ENCODE measurements at regions not wholly inside any gene's neighbourhood (a gene's known extent, or its start where the extent isn't known, plus 50 kb on each side); places are given as distances from the start of the nearest gene placed in this dataset.

- H3K4me1 ChIP-seq (replicated peaks in 1 of 4; ENCODE audit: control insufficient read depth in 3 of 4, insufficient read depth in 4 of 4, low read length in 3 of 4), result peaks cover 0 to 7% (median 1%) of the 10 kb centered on the region in 4 experiments; a peak in 2 of 7 replicates
- no peak overlapping the region for H3K18ac ChIP-seq (ENCODE audit: extremely low read depth, low read length)
- H3K4me3 ChIP-seq (ENCODE audit: extremely low read depth in 1 of 4, insufficient read depth in 2 of 4, low read depth in 3 of 4, low read length in 4 of 4), result no peak overlapping the region
- ChIA-PET POLR2A (ENCODE audit: partially characterized antibody) (no interaction called here), CTCF (ENCODE audit: partially characterized antibody) (no interaction called here)
- no peaks in the 10 kb centered on the region for H3K9me3 ChIP-seq (ENCODE audit: insufficient read depth in 2 of 2, low read depth in 1 of 2, low read length in 1 of 2)
- no peaks in the 10 kb centered on the region for H3K27me3 ChIP-seq (replicated peaks in 1 of 4; ENCODE audit: control insufficient read depth in 3 of 4, extremely low read depth in 1 of 4, insufficient read depth in 3 of 4, low read length in 3 of 4)
- no peak overlapping the region for H3K14ac ChIP-seq (ENCODE audit: insufficient read length)
- no peak overlapping the region for H4K8ac ChIP-seq (ENCODE audit: extremely low read depth, insufficient read depth, low read length)
- H2BK12ac ChIP-seq (ENCODE audit: low read depth, low read length), result no peak overlapping the region
- no peak overlapping the region for H3K4ac ChIP-seq (replicated peaks; ENCODE audit: insufficient read length, low read depth, low read length)
- DNase-seq (ENCODE audit: low read depth in 1 of 2, low spot score in 2 of 2) (no peak), FAIRE-seq (no peak)
- H4K5ac ChIP-seq (ENCODE audit: insufficient read length, low read depth, low read length), result no peak overlapping the region
- H2AK5ac ChIP-seq (ENCODE audit: low read depth, low read length), result no peak overlapping the region
- no peaks in the 10 kb centered on the region for H4K20me1 ChIP-seq (replicated peaks in 1 of 2; ENCODE audit: control insufficient read depth in 1 of 2, insufficient read depth in 2 of 2, low read length in 2 of 2)
- H2BK120ac ChIP-seq (replicated peaks; ENCODE audit: low read depth, low read length), result no peak overlapping the region
- no peaks in the 10 kb centered on the region for H3K79me1 ChIP-seq (ENCODE audit: low read depth, low read length)
- no peak overlapping the region for H2BK5ac ChIP-seq (ENCODE audit: low read depth, low read length)
- no peak overlapping the region for H3K56ac ChIP-seq (replicated peaks; ENCODE audit: insufficient read length, low read depth, low read length)
- H2AFZ ChIP-seq (ENCODE audit: low read length), result no peak overlapping the region
- TF ChIP-seq SIX5 (IDR thresholded peaks at IDR 0.05; ENCODE audit: low read depth, low read length) (no peak), MAFK (IDR thresholded peaks at IDR 0.05; ENCODE audit: low read depth, low read length) (no peak), SP1 (IDR thresholded peaks at IDR 0.05; ENCODE audit: low read depth, low read length) (no peak)
- no peak overlapping the region for H4K91ac ChIP-seq (replicated peaks; ENCODE audit: insufficient read length, low read length)
- 85% methylated on average over 8 of the region's 8 CpGs; no CpG with 5 or more reads in 1 of the 2 experiments for WGBS, 2 experiments (ENCODE audit: extremely low coverage in 1 of 2, insufficient coverage in 1 of 2, insufficient read length in 1 of 2, insufficient replicate concordance in 2 of 2, low coverage in 1 of 2, low lambda C conversion rate in 2 of 2, missing lambda C conversion rate in 1 of 2)
- H2BK15ac ChIP-seq (ENCODE audit: low read length), result no peak overlapping the region
- no peak overlapping the region for H2BK20ac ChIP-seq (ENCODE audit: low read length)
- no peak overlapping the region for H3K9ac ChIP-seq (replicated peaks in 1 of 4; ENCODE audit: extremely low read depth in 1 of 4, low read depth in 3 of 4, low read length in 3 of 4)
- no peak overlapping the region for H3K23ac ChIP-seq (ENCODE audit: insufficient read length)
- no peak overlapping the region for H3K4me2 ChIP-seq (ENCODE audit: insufficient read depth in 1 of 2, low read depth in 2 of 2, low read length in 2 of 2)
- H3K79me2 ChIP-seq (ENCODE audit: control insufficient read depth in 1 of 2, insufficient read depth in 2 of 2, low read length in 2 of 2), result no peaks in the 10 kb centered on the region
- H3K27ac ChIP-seq (ENCODE audit: low read depth, low read length), result no peak overlapping the region
- H3K23me2 ChIP-seq (ENCODE audit: low read depth, low read length), result no peaks in the 10 kb centered on the region
- no peaks in the 10 kb centered on the region for H3K36me3 ChIP-seq (ENCODE audit: control insufficient read depth in 2 of 4, insufficient read depth in 4 of 4, low read length in 3 of 4)
Observed at GRCh38 chr7:27345997-27346396, 103.4 kb downstream of the EVX1 start.
